ENCODE measurements at regions not wholly inside any gene's neighbourhood (a gene's known extent, or its start where the extent isn't known, plus 50 kb on each side); places are given as distances from the start of the nearest gene placed in this dataset.

GRCh38 chr13:90746230-90746629 lies 601.3 kb upstream of the MIR17HG start:
- H3K27ac ChIP-seq = no peak overlapping the region
- no peak for DNase-seq (ENCODE audit: low read depth in 1 of 2, low spot score in 1 of 2)
- no peak overlapping the region for H3K4me2 ChIP-seq
- H3K9me3 ChIP-seq = no peaks in the 10 kb centered on the region
- 70% methylated on average over 3 of the region's 3 CpGs for WGBS (ENCODE audit: missing lambda C conversion rate)
- TF ChIP-seq ZNF302 (CRISPR knock-in tag; IDR thresholded peaks at IDR 0.05) = no peak
- no peak for TF ChIP-seq EP300 (IDR thresholded peaks at IDR 0.05)
- no peak for TF ChIP-seq PHF8 (IDR thresholded peaks at IDR 0.05; ENCODE audit: borderline replicate concordance, low read depth)
- ATAC-seq = no peak
- ChIA-PET CTCF (no interaction called here), POLR2A (no interaction called here)
- no peak overlapping the region for H3K4me3 ChIP-seq
- FAIRE-seq = no peak
- H3K4me1 ChIP-seq = no peaks in the 10 kb centered on the region

- DNase-seq (ENCODE audit: low read depth in 1 of 2, low spot score in 1 of 2) (no peak), ATAC-seq (no peak), FAIRE-seq (no peak)
- Histone ChIP-seq H3K27ac (no peak overlapping the region), H3K4me1 (no peaks in the 10 kb centered on the region), H3K4me2 (no peak overlapping the region), H3K9me3 (no peaks in the 10 kb centered on the region), H3K4me3 (no peak overlapping the region)
- POLR2A ChIA-PET = no interaction called here
- WGBS (ENCODE audit: missing lambda C conversion rate) = 80% methylated on average over 4 of the region's 4 CpGs
- CTCF ChIA-PET = no interaction called here
- TF ChIP-seq MAX (IDR thresholded peaks at IDR 0.05) (no peak), NFE2L2 (conservative IDR thresholded peaks at IDR 0.05; ENCODE audit: low read length) (no peak), RNF2 (IDR thresholded peaks at IDR 0.05; ENCODE audit: borderline replicate concordance, low read depth) (no peak), HMGXB4 (CRISPR knock-in tag; IDR thresholded peaks at IDR 0.05; ENCODE audit: borderline replicate concordance) (no peak), KDM5A (IDR thresholded peaks at IDR 0.05) (no peak), EHMT2 (IDR thresholded peaks at IDR 0.05; ENCODE audit: low read depth) (no peak), KDM1A (IDR thresholded peaks at IDR 0.05; ENCODE audit: low read depth) (no peak), CEBPB (IDR thresholded peaks at IDR 0.05) (no peak), ZFP36 (IDR thresholded peaks at IDR 0.05; ENCODE audit: borderline replicate concordance, partially characterized antibody) (no peak), POLR2AphosphoS2 (conservative IDR thresholded peaks at IDR 0.05; ENCODE audit: low read length) (no peak), CHD2 (IDR thresholded peaks at IDR 0.05; ENCODE audit: low read length, partially characterized antibody) (no peak), MAFK (IDR thresholded peaks at IDR 0.05; ENCODE audit: partially characterized antibody) (no peak), SREBF2 (IDR thresholded peaks at IDR 0.05) (no peak), RFX5 (IDR thresholded peaks at IDR 0.05) (no peak), PHF8 (IDR thresholded peaks at IDR 0.05; ENCODE audit: borderline replicate concordance, low read depth) (no peak), MAZ (IDR thresholded peaks at IDR 0.05; ENCODE audit: borderline replicate concordance, low read depth, low read length) (no peak), EP300 (IDR thresholded peaks at IDR 0.05) (no peak), ZNF302 (CRISPR knock-in tag; IDR thresholded peaks at IDR 0.05) (no peak), RARB (CRISPR knock-in tag; IDR thresholded peaks at IDR 0.05) (no peak)
Measured at GRCh38 chr13:90750021-90750420, 597.5 kb upstream of the MIR17HG start.

GRCh38 chr13:90751026-90751425 lies 596.5 kb upstream of the MIR17HG start:
- CTCF ChIA-PET = no interaction called here
- WGBS (ENCODE audit: missing lambda C conversion rate) = 0% methylated on average over 1 of the region's 1 CpG
- DNase-seq (ENCODE audit: low read depth in 1 of 2, low spot score in 1 of 2) (no peak), ATAC-seq (no peak), FAIRE-seq (no peak)
- Histone ChIP-seq H3K4me1 (no peaks in the 10 kb centered on the region), H3K27ac (no peak overlapping the region), H3K9me3 (no peaks in the 10 kb centered on the region), H3K4me2 (no peak overlapping the region), H3K4me3 (no peak overlapping the region)
- TF ChIP-seq EP300 (IDR thresholded peaks at IDR 0.05) (no peak), CHD4 (IDR thresholded peaks at IDR 0.05; ENCODE audit: borderline replicate concordance) (no peak), TFCP2L1 (CRISPR knock-in tag; IDR thresholded peaks at IDR 0.05) (no peak), ZC3H11A (IDR thresholded peaks at IDR 0.05) (no peak), RARB (CRISPR knock-in tag; IDR thresholded peaks at IDR 0.05) (no peak), POLR2A (IDR thresholded peaks at IDR 0.05; ENCODE audit: low read length) (no peak), SREBF2 (IDR thresholded peaks at IDR 0.05) (no peak), HMGXB4 (CRISPR knock-in tag; IDR thresholded peaks at IDR 0.05; ENCODE audit: borderline replicate concordance) (no peak), CEBPB (IDR thresholded peaks at IDR 0.05) (no peak), NPAS2 (CRISPR knock-in tag; IDR thresholded peaks at IDR 0.05; ENCODE audit: borderline replicate concordance) (no peak)
- POLR2A ChIA-PET = no interaction called here
